RWPE2 (cell line): ENCODE measurements at regions not wholly inside any gene's neighbourhood (a gene's known extent, or its start where the extent isn't known, plus 50 kb on each side); places are given as distances from the start of the nearest gene placed in this dataset.

ENCODE experiments used
- ATAC-seq: fragments of 200-7000 bp; cut with Tn5 transposase; 3 replicates; pipeline ENCODE4 v1.9.1; 2021; ENCODE audit warnings: low read depth
- DNase-seq: peaks from one replicate; pipeline ENCODE4 v3.0.0-alpha.2; 2020; ENCODE audit warnings: low spot score
- H3K27ac ChIP-seq: fragments of 450-650 bp; 2 replicates; pipeline ENCODE4 v1.5.1; 2017; ENCODE audit warnings: mild to moderate bottlenecking; ENCODE audit not compliant: poor library complexity, severe bottlenecking
- H3K27me3 ChIP-seq: fragments of 250-450 bp; sonication (Bioruptor Pico); 2 replicates; pipeline ENCODE4 v1.5.1; 2021; ENCODE audit warnings: mild to moderate bottlenecking, moderate library complexity; ENCODE audit not compliant: insufficient read depth, poor library complexity, severe bottlenecking
- H3K36me3 ChIP-seq: fragments of 250-450 bp; sonication (Bioruptor Pico); 2 replicates; pipeline ENCODE4 v1.5.1; 2020; ENCODE audit warnings: low read depth, mild to moderate bottlenecking, moderate library complexity
- H3K4me1 ChIP-seq: fragments of 250-450 bp; sonication (Bioruptor Pico); 2 replicates; pipeline ENCODE4 v1.5.1; 2021; ENCODE audit warnings: mild to moderate bottlenecking, moderate library complexity; ENCODE audit not compliant: insufficient read depth, poor library complexity, severe bottlenecking
- H3K4me3 ChIP-seq: fragments of 250-450 bp; sonication (Bioruptor Pico); 2 replicates; pipeline ENCODE4 v1.5.1; 2021; ENCODE audit warnings: mild to moderate bottlenecking, moderate library complexity; ENCODE audit not compliant: severe bottlenecking
- H3K9me3 ChIP-seq: fragments of 250-450 bp; sonication (Bioruptor Pico); 2 replicates; pipeline ENCODE4 v1.5.1; 2021; ENCODE audit warnings: mild to moderate bottlenecking, moderate library complexity; ENCODE audit not compliant: severe bottlenecking
- TF ChIP-seq, protein P1 (sequence below): fragments of 450-650 bp; IDR thresholded peaks from one replicate; pipeline ENCODE4 v1.5.1; 2017; ENCODE audit warnings: mild to moderate bottlenecking, moderate library complexity; ENCODE audit not compliant: poor library complexity, severe bottlenecking

DNA sequence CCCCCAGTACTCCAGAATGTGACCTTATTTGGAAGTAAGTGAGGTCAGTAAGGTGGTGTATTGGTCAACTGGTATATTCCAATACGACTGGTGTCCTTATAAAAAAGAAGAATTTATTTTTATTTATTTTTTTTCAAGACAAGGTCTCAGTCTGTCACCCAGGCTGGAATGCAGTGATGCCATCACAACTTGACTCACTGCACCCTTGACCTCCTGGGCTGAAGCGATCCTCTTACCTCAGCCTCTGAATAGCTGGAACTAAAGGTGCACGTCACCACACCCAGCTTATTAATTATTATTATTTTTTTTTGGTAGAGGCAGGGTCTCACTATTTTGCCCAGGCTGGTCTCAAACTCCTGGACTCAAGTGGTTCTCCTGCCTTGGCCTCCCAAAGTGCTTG lies 115.1 kb upstream of the PITX2 start:
- H3K36me3 ChIP-seq = no peaks in the 10 kb centered on the region
- no peaks in the 10 kb centered on the region for H3K4me1 ChIP-seq
- DNase-seq (no peak), ATAC-seq (no peak)
- H3K27me3 ChIP-seq = no peaks in the 10 kb centered on the region
- no peak overlapping the region for H3K4me3 ChIP-seq
- no peak overlapping the region for H3K27ac ChIP-seq
- no peaks in the 10 kb centered on the region for H3K9me3 ChIP-seq
- TF ChIP-seq, protein P1, sequence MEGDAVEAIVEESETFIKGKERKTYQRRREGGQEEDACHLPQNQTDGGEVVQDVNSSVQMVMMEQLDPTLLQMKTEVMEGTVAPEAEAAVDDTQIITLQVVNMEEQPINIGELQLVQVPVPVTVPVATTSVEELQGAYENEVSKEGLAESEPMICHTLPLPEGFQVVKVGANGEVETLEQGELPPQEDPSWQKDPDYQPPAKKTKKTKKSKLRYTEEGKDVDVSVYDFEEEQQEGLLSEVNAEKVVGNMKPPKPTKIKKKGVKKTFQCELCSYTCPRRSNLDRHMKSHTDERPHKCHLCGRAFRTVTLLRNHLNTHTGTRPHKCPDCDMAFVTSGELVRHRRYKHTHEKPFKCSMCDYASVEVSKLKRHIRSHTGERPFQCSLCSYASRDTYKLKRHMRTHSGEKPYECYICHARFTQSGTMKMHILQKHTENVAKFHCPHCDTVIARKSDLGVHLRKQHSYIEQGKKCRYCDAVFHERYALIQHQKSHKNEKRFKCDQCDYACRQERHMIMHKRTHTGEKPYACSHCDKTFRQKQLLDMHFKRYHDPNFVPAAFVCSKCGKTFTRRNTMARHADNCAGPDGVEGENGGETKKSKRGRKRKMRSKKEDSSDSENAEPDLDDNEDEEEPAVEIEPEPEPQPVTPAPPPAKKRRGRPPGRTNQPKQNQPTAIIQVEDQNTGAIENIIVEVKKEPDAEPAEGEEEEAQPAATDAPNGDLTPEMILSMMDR = no peak

DNA sequence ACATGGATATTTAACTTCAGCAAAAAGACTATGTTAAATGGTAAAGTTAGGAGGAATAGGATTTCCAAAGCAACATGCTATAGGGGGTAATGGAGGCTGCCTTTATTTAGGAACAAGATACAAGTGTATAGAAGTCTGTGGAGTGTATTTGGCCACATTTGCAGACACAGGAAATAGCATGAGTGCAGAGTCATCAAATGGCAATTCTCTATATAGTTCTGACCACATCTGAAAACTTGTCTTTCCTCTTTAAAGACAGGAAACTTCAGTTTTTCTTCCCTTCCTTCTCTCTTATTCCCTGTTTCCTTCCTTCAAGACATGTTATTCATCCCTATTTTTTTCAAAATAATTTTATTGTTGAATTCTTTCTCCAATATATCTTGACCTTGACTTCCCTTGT lies 119.3 kb upstream of the PITX2 start:
- Histone ChIP-seq H3K4me1 (no peaks in the 10 kb centered on the region), H3K4me3 (no peak overlapping the region), H3K9me3 (no peaks in the 10 kb centered on the region), H3K27ac (no peak overlapping the region), H3K27me3 (no peaks in the 10 kb centered on the region), H3K36me3 (no peaks in the 10 kb centered on the region)
- ATAC-seq (peak; percentile 29; the same call in 1 of the 3 replicates), DNase-seq (no peak)
- TF ChIP-seq, protein P1 = no peak

DNA sequence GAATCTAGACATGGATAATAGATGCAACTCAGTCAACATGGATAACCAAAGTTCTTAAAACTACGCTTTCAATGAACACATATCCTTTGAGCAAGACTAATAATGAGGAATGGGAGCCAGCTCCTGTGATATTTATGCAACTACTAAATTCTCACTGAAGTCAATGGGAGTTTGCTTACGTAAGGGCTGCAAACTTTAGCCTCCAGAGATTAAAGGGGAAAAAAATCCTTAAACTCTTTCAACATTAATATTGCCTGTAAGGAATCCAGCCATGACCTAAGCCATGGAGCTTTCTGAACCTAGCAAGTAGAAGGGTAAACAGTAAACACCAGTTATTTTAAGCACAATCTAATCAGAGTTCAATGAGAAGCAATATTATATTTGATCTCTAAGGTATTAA lies 125.2 kb upstream of the PITX2 start:
- TF ChIP-seq, protein P1 = no peak
- Histone ChIP-seq H3K4me1 (no peaks in the 10 kb centered on the region), H3K27me3 (no peaks in the 10 kb centered on the region), H3K27ac (no peak overlapping the region), H3K36me3 (no peaks in the 10 kb centered on the region), H3K4me3 (no peak overlapping the region), H3K9me3 (no peaks in the 10 kb centered on the region)
- DNase-seq (no peak), ATAC-seq (no peak)

DNA sequence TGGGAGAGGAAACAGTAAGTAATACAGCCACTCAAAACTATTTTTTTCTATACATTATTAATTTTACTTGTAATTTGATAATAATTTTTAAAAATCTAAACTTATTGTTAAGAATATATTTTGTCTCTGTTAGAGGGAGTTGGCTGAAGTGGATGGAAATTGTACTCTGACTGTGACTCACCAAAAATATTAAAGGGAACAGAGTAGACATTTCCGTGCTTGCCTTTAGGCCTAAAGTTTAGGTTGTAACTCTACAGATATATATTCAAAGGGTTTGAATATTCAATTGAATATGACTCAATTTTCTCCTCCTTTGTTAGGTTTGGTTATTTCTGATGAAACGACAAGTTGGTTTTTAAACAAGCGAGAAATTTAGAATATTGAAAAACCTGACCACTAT lies 128.3 kb upstream of the PITX2 start:
- H3K36me3 ChIP-seq = no peaks in the 10 kb centered on the region
- no peak overlapping the region for H3K27ac ChIP-seq
- ATAC-seq (no peak), DNase-seq (no peak)
- TF ChIP-seq, protein P1 = no peak
- no peaks in the 10 kb centered on the region for H3K27me3 ChIP-seq
- H3K9me3 ChIP-seq = no peaks in the 10 kb centered on the region
- H3K4me3 ChIP-seq = no peak overlapping the region
- H3K4me1 ChIP-seq = no peaks in the 10 kb centered on the region

DNA sequence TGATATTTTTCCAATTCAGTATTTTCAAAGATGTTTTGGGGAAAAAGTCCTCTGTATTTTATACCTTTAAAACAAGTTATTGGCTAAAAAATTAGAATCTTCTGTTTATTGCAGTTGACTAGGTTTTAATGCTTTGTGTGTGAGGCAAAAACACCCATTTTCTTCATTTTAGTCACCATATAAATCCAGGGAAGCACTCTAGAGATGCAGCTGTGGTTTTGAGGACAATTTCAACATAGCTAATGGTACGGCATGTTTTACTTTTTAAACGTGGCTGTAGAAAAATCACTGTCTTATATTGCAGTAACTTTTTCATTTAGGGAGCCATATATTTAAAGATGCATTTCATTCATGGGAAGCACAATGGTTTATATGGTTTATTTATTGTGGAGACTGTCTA lies 129.1 kb upstream of the PITX2 start:
- H3K27me3 ChIP-seq = no peaks in the 10 kb centered on the region
- no peaks in the 10 kb centered on the region for H3K4me1 ChIP-seq
- TF ChIP-seq, protein P1 = no peak
- no peak overlapping the region for H3K4me3 ChIP-seq
- H3K36me3 ChIP-seq = no peaks in the 10 kb centered on the region
- H3K9me3 ChIP-seq = no peaks in the 10 kb centered on the region
- DNase-seq (no peak), ATAC-seq (no peak)
- no peak overlapping the region for H3K27ac ChIP-seq
